Ovary (tissue), 3 donors: ENCODE measurements at regions not wholly inside any gene's neighbourhood (a gene's known extent, or its start where the extent isn't known, plus 50 kb on each side); places are given as distances from the start of the nearest gene placed in this dataset.

Experiments used
- EP300 ChIP-seq: sonication (generic); formaldehyde crosslinking; IDR thresholded peaks from one replicate; pipeline ENCODE4 v1.6.1; 2017; ENCODE audit warnings: antibody characterized with exemption
- POLR2A ChIP-seq: fragments of 450-650 bp; IDR thresholded peaks from one replicate; pipeline ENCODE4 v1.6.1; 2017; ENCODE audit warnings: antibody characterized with exemption, mild to moderate bottlenecking, moderate library complexity
- TF ChIP-seq, protein P1 (sequence below), 3 donors: fragments of 450-650 bp in 2 of 3; fragments of 200-600 bp in 1 of 3; IDR thresholded peaks; one replicate each; pipeline versions ENCODE4 v1.5.1 to v1.8.0; 2016 to 2022; ENCODE audit warnings: antibody characterized with exemption in 3 of 3, mild to moderate bottlenecking in 1 of 3
- donor health status: DM: no; HTN: no; CAD: no.

DNA sequence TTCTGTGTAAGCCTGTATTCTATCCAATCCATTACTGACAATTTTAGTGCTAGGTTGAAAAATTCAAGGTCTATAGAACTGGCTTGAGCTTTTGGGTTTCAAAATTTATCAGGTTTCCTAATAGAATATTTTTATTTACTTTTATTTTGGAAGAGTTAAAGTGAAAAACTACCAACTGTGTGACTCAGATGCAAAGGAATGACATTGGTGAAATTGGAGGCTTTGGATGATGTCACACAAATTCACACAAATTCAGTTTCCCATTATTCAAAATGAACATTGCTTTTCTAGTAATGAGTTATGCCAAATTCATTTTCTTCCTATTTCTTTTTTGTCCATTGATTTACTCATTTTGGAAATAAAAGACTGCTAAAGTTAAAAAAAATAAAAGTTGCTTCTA is 186.9 kb downstream of the ALX1 start:
- TF ChIP-seq, protein P1, sequence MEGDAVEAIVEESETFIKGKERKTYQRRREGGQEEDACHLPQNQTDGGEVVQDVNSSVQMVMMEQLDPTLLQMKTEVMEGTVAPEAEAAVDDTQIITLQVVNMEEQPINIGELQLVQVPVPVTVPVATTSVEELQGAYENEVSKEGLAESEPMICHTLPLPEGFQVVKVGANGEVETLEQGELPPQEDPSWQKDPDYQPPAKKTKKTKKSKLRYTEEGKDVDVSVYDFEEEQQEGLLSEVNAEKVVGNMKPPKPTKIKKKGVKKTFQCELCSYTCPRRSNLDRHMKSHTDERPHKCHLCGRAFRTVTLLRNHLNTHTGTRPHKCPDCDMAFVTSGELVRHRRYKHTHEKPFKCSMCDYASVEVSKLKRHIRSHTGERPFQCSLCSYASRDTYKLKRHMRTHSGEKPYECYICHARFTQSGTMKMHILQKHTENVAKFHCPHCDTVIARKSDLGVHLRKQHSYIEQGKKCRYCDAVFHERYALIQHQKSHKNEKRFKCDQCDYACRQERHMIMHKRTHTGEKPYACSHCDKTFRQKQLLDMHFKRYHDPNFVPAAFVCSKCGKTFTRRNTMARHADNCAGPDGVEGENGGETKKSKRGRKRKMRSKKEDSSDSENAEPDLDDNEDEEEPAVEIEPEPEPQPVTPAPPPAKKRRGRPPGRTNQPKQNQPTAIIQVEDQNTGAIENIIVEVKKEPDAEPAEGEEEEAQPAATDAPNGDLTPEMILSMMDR (IDR thresholded peaks at IDR 0.05): no peak
- TF ChIP-seq POLR2A (no peak), EP300 (no peak)
